Right atrium auricular region (tissue), 2 donors: ENCODE measurements at regions not wholly inside any gene's neighbourhood (a gene's known extent, or its start where the extent isn't known, plus 50 kb on each side); places are given as distances from the start of the nearest gene placed in this dataset.

ENCODE experiments used
- DNase-seq: peaks from one replicate; pipeline ENCODE4 v3.0.0-alpha.2; 2019; ENCODE audit warnings: low spot score
- H3K27ac ChIP-seq, 2 donors: fragments of 200-600 bp; sonication (generic); 1 replicate in 1 of 2; 2 replicates in 1 of 2; pipeline ENCODE4 v1.5.1; 2016 to 2019
- H3K27me3 ChIP-seq, 2 donors: fragments of 200-600 bp; sonication (generic); one replicate each; pipeline versions ENCODE4 v1.5.1 to v1.6.0; 2017 to 2019
- H3K36me3 ChIP-seq: fragments of 200-600 bp; sonication (generic); one replicate; pipeline ENCODE4 v1.5.1; 2016
- H3K4me1 ChIP-seq, 2 donors: fragments of 200-600 bp; sonication (generic); one replicate each; pipeline versions ENCODE4 v1.5.1 to v1.6.0; 2017 to 2019
- H3K4me3 ChIP-seq, 2 donors: fragments of 200-600 bp; sonication (generic); 1 replicate in 1 of 2; 2 replicates in 1 of 2; pipeline ENCODE4 v1.5.1; 2017 to 2019; ENCODE audit warnings: mild to moderate bottlenecking in 1 of 2, moderate library complexity in 1 of 2
- H3K9me3 ChIP-seq, 2 donors: fragments of 200-600 bp; sonication (generic); one replicate each; pipeline ENCODE4 v1.5.1; 2019
- CTCF ChIP-seq, 2 donors: fragments of 200-600 bp; sonication (generic); IDR thresholded peaks; one replicate each; pipeline ENCODE4 v1.5.1; 2019; ENCODE audit warnings: antibody characterized with exemption in 2 of 2

DNA sequence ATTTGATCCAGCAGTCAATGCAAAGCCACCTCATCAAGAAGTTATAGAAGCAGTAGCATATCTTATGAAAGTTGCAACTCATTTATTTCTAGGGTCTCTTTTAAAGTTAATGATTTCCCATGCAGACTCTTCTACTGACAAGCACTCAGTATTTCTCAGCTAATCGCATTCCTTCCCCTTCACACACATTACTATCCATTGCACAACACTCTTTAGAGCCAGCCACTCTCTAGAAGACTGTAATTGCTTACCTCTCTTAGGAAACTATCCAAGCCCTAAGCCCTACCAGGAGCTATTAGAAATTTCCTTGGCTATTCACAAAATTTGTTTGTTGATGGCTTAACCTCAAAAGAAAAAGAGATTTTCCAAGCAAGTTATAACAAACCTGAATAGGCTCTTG lies 106.0 kb downstream of the ADAMTS1 start:
- Histone ChIP-seq H3K4me3 (no peak overlapping the region), H3K27ac (no peak overlapping the region), H3K9me3 (no peaks in the 10 kb centered on the region), H3K4me1 (no peaks in the 10 kb centered on the region), H3K36me3 (no peaks in the 10 kb centered on the region), H3K27me3 (no peaks in the 10 kb centered on the region)
- no peak for TF ChIP-seq CTCF (IDR thresholded peaks at IDR 0.05)
- no peak for DNase-seq

- DNase-seq, result no peak
- Histone ChIP-seq H3K27ac (no peak overlapping the region), H3K27me3 (no peaks in the 10 kb centered on the region), H3K36me3 (no peaks in the 10 kb centered on the region), H3K4me1 (peaks cover 0 to 11% of the 10 kb centered on the region in 2 donors), H3K9me3 (no peaks in the 10 kb centered on the region), H3K4me3 (no peak overlapping the region)
- no peak for TF ChIP-seq CTCF (IDR thresholded peaks at IDR 0.05)
Observed at GRCh38 chr21:26736449-26736848, 108.8 kb downstream of the ADAMTS1 start.

- Histone ChIP-seq H3K4me1 (peaks cover 0 to 11% of the 10 kb centered on the region in 2 donors), H3K27me3 (no peaks in the 10 kb centered on the region), H3K4me3 (no peak overlapping the region), H3K27ac (no peak overlapping the region), H3K9me3 (no peaks in the 10 kb centered on the region), H3K36me3 (no peaks in the 10 kb centered on the region)
- TF ChIP-seq CTCF (IDR thresholded peaks at IDR 0.05), result peak; percentile 35 to 69
- DNase-seq, result no peak
Observed at GRCh38 chr21:26732432-26733221, 112.6 kb downstream of the ADAMTS1 start.

DNA sequence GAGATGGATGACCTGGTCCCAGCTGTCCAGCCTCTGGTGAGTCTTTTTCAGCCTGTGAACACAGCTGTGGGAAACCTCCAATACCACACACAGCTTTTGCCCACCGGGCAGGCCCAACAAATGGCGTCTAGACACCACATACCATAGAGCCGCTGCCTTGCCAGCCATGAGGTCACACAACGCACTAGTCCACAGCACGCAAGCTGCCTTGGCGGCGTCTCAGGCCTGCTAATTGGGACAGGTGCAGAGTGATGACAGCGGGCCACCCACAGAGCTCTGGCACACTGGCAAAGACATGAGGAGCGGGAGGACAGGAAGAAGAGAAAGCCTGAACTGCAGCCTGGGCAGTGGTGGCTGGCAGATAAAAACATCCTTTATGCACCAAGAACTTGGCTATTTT lies 125.5 kb downstream of the ADAMTS1 start:
- TF ChIP-seq CTCF (IDR thresholded peaks at IDR 0.05), result no peak
- H3K27me3 ChIP-seq, result no peaks in the 10 kb centered on the region
- H3K4me3 ChIP-seq, result no peak overlapping the region
- peaks cover 0 to 5% of the 10 kb centered on the region in 2 donors for H3K4me1 ChIP-seq
- peak overlapping the region in 1 of 2 donors; percentile 4 for H3K27ac ChIP-seq
- H3K9me3 ChIP-seq, result no peaks in the 10 kb centered on the region
- DNase-seq, result no peak
- no peaks in the 10 kb centered on the region for H3K36me3 ChIP-seq

GRCh38 chr21:26717146-26717739 lies 128.0 kb downstream of the ADAMTS1 start:
- no peak overlapping the region for H3K27ac ChIP-seq
- no peak for DNase-seq
- no peaks in the 10 kb centered on the region for H3K36me3 ChIP-seq
- H3K4me1 ChIP-seq, result peaks cover 0 to 5% of the 10 kb centered on the region in 2 donors
- no peaks in the 10 kb centered on the region for H3K9me3 ChIP-seq
- peak; percentile 59 to 81 for TF ChIP-seq CTCF (IDR thresholded peaks at IDR 0.05)
- H3K4me3 ChIP-seq, result no peak overlapping the region
- no peaks in the 10 kb centered on the region for H3K27me3 ChIP-seq
